ENCODE measurements at regions not wholly inside any gene's neighbourhood (a gene's known extent, or its start where the extent isn't known, plus 50 kb on each side); places are given as distances from the start of the nearest gene placed in this dataset.

DNA sequence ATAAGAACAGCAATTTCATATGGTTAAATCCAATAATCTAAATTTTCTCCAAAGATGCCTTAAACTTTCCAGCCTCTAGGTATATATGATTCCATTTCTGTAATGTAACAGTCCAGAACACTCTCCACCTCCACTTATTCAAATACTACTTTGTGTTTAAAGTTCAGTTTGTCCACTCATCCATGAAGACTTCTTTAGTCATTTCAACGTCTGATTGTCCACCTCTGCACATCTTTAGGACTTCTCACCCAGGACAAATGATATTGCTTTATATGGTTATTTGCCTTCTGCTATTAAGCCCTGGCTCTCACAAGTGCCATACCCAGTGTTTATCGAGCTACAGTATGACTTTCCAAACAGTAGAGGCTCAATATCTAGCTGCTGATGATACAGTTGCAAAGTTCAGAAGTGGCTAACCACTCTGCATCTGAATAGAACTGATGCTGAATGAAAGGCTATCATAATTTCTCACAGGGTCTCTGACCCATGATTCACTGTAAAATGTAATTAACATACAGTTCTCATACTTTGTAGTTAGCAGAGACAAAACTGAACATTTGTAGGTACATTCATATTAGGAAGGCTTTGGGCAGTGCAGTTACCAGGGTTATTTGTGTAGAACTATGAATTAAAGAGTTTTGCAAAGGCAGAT is 93.7 kb upstream of the MBNL1 start:
- no peak for ATAC-seq
- no peak for DNase-seq (ENCODE audit: missing footprints)
- intact Hi-C loops (cut with DNase I) = no loop called here

DNA sequence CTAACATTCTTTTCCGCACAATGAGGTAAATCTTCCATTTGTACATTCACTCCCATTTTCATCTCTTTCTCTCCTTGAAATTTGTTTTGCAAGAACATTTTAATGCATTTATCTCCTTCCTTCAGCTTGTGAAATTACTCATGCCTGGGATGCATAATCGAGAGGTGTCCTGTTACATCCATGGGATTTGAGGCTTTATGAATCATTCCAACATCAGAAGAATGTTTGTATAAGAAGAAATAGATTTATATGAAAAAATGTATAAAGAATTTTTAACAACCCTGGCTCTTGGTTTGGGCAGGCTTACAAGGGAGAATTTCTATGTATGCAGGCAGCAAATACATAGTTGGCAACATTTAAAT is 93.2 kb upstream of the MBNL1 start:
- ATAC-seq (no peak), DNase-seq (ENCODE audit: missing footprints) (no peak)
- intact Hi-C loops (cut with DNase I) = no loop called here

DNA sequence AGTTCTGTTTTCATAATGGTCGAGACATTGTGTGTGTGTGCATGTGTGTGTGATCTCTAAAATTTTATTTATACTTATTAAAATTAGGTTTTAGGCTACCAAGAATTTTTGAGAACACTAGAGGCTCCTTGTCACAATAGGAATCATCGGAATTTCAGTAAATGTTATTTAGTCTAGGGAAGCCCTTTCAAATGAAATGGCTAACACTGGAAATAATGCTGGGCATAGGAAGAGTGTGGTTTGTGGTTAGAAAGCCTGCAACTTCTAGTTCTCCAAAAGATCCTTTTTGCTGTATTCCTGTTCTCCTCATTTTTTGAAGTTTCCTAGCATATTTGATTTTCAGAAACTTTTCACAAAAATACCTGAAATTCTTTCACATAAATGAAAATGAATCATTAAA is 92.5 kb upstream of the MBNL1 start:
- intact Hi-C loops (cut with DNase I) = no loop called here
- ATAC-seq = no peak

DNA sequence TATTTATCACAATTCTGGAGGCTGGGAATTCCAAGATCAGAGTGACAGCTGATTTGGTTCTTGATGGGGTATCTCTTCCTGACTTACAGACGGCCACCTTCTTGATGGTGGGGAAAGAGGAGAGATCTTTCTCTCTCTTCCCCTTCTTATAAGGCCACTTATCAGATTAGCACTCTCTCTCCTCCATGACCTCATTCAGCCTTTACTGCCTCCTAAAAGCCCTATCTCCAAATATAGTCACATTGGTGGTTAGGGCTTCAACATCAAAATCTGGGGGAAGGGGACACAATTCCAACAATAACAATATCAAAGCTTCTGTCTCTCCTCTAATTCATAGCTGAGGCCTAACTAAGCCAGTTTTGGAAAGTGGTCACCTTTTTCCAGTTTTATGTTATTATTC is 91.7 kb upstream of the MBNL1 start:
- ATAC-seq = no peak
- intact Hi-C loops (cut with DNase I) = no loop called here

More for the DNA sequence above, 92.5 kb upstream of the MBNL1 start:
- no peak for DNase-seq (ENCODE audit: missing footprints)

DNA sequence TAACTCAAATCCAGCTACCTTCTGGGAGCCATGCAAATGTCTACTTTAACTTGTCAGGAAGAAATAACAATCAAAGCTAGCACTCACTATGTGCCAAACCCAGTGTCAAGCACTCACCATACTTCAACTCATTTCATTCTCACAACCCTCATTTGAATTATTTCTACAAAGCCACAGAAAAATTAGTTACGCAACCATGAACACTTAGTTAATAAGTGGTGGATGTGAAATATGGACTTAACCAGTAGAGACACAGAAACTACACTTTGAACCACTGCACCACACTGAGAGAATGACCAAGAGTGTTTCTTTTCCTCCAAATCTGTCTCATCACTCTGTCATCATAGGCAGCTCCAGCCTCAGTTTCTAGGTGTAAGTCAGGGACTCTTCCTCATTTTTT is 91.0 kb upstream of the MBNL1 start:
- no peak for ATAC-seq
- no peak for DNase-seq (ENCODE audit: missing footprints)
- intact Hi-C loops (cut with DNase I) = no loop called here

More for the DNA sequence above, 91.7 kb upstream of the MBNL1 start:
- no peak for DNase-seq (ENCODE audit: missing footprints)

DNA sequence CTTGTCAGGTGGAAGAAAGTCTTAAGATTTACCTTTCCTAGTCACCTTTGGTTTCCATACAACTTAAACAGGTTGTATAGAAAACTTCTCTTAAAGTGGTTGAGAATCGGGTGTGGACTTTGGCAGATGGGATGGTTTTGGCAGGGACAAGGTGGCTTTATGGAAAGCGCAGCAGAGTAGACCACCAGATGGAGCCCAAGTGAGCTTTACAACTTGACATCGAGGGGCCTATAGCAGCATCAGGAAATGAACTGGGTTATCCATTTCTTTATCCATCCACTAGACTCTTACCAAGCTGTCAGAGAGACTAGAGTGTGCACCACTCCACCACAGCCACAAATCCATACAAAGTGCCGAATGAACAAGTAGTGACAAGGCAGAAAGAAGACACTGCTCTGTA is 85.3 kb upstream of the MBNL1 start:
- ATAC-seq = peak; percentile 76
- no peak for DNase-seq (ENCODE audit: missing footprints)
- intact Hi-C loops (cut with DNase I) = loop anchor here (2.0 to 10.0 kb wide), 3 partner anchors 109 to 289 kb away; no protein-coding TSS in a partner anchor

DNA sequence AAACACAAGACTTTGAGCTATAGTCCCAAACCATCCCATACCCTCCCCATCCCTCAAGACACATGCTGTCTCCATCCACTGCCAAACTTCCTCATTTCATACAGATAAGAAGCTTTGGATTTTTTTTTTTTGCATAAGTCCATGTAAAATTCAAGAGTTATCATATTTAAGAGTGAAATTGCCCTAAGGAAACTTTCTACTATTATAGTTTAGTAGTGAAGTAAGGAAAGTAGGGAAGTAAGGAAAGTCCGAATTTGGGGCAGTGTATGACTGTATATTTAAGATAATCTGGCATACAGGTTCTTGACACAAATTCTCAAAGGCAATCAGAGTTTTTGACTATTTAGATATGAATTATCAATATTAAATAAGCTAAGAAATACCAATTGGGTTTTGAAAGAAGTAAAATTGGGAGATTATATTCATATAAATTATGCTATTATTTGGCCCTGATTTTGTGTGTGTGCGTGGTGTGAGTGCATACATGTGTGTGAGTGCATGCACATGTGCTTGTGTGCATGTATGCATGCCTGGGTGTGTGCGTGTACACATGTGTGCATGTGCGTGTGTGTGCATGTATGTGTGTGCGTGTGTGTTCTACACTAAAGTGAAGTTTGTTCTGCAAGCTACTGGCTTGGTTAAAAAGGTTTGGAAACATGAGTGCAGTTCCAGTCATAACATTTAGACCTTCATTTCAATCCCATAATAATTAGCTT is 83.6 kb upstream of the MBNL1 start:
- DNase-seq (ENCODE audit: missing footprints) (no peak), ATAC-seq (no peak)
- intact Hi-C loops (cut with DNase I) = loop anchor here (5.0 to 10.0 kb wide), 2 partner anchors 110 to 287 kb away; no protein-coding TSS in a partner anchor

DNA sequence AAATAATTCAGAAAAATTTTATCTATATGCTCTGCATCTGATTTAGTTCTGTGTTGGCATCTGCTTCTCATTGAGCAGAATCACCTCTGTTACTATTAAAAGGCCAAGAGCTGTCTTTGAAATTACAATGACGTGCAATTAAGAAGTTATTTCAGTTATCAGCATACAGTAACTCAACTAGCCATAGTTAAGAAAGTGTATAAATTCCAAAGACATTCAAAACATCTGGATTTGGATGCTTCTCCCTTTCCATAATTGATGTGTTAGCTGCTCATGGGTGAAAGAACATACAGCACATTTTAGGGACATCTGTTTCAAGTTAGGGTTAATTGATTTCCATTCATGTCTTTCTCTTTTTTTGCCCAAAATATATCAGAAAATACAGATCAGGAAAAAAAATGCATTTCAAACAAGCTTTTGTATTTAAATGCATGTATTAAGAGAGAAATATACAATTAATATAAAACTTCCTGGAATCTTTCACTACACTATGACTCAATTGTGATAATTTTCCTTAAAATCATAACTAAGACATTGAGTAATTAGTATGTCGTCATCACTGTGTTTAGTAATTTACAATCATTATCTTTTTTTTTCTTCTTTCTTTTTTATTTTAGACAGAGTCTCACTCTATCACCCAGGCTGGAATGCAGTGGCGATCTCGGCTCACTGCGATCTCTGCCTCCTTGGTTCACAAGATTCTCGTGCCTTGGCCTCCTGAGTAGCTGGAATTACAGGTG is 82.7 kb upstream of the MBNL1 start:
- intact Hi-C loops (cut with DNase I) = loop anchor here (10.0 kb wide), 1 partner anchor 111 kb away; no protein-coding TSS in a partner anchor
- DNase-seq (ENCODE audit: missing footprints) = no peak
- no peak for ATAC-seq

DNA sequence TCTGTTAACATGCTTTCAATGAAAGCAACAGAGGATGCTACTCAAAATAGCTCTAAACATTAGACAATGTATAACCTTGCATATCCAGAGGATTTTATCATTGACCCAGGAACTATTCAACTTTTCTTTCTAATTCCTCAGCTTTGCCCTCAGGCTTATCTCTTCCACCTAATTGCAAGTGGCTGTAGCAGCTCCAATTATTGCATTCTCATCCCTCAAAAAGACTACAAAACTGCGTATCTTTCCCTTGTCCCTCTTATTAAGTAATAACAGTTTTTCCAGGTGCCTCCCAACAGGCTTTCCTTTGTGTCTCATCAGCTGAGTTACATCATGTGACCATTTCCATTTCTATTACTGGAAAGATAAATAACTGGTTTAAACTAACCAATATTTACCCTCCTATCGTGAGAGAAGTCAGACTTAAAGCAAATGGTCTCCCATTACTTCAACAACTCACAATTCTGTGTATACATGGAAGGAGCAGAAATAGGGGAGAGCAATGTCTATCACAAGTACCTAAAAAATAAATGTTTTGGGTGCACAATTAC is 78.0 kb upstream of the MBNL1 start:
- intact Hi-C loops (cut with DNase I) = no loop called here
- DNase-seq (ENCODE audit: missing footprints) = no peak

DNA sequence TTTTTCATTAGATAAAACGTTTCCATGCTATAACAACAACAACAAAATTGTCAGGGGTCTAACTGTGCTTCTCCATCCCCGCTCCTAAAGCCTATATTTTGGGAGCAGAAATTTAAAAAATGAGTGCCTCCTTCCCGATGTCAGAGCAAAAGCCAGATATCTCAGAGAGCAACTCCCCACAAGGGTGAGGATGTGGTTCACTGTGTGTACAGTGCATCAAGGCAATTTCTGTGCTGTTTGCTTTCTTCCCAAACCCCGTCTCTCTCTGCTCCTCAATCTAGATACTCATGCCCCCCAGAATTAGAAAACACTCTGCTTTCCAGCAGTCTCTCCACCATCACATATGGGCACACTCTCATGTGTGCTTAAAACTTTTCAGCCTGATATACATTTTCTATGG is 76.7 kb upstream of the MBNL1 start:
- ATAC-seq = no peak
- intact Hi-C loops (cut with DNase I) = no loop called here
- no peak for DNase-seq (ENCODE audit: missing footprints)

More for the DNA sequence above, 78.0 kb upstream of the MBNL1 start:
- no peak for ATAC-seq

DNA sequence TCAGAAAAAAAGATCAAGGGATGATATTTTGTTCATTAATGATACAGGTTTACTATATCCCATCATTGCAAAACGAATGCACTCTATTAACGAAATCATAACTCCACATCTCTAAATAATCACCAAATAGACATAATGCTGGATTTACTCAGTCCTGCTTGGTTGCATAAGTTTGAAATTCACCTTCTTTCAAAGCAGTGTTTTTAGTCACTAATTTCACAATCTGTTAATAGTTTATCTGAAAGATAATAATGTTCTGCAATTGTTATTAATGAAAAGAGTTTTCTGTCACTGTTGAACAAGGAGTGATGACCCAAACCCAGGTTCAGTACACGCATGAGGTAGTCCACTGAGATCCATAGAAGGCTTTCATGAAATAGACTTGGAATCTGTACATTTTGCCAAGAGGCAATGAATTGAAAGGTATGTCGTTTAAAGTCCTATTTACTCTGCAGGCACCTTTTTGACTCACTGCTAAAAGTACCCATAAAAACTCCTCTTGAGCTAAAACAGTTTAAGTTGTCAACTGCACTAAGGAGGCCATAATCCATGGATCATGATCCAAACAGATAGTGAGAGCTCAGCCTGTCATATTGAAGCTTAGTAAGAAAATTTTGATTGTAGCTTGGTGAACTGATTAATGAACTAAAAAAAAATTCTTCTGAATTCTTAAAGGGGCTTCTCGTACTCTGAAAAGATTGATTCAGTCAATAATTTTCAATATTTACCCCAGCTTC is 75.6 kb upstream of the MBNL1 start:
- ATAC-seq = no peak
- intact Hi-C loops (cut with DNase I) = no loop called here

DNA sequence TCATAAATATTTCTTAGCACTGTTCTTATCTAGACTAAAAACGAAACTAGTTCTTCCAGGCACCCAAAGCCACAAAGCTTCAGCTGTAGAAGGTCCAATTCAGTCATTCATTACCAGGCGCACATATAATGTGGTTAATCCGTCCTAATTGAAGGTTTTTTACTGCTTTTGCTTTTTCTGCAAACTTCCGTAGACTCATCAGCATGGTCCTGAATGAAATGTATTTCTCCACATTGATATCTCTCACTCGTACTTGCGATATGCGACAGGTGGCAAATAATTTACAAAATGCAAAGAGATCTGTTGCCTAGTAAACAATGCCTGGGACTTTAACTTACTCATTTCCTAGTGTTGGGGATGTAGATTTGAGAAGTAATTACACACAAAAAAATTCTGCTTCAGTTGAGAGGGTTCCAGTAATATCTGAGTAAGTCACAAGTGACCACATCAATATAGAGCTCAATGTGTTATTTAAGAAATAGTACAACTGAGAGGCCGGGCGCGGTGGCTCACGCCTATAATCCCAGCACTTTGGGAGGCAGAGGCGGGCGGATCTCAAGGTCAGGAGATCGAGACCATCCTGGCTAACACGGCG is 75.0 kb upstream of the MBNL1 start:
- intact Hi-C loops (cut with DNase I) = no loop called here
- no peak for DNase-seq (ENCODE audit: missing footprints)
- no peak for ATAC-seq

More for the DNA sequence above, 75.6 kb upstream of the MBNL1 start:
- DNase-seq (ENCODE audit: missing footprints) = no peak

DNA sequence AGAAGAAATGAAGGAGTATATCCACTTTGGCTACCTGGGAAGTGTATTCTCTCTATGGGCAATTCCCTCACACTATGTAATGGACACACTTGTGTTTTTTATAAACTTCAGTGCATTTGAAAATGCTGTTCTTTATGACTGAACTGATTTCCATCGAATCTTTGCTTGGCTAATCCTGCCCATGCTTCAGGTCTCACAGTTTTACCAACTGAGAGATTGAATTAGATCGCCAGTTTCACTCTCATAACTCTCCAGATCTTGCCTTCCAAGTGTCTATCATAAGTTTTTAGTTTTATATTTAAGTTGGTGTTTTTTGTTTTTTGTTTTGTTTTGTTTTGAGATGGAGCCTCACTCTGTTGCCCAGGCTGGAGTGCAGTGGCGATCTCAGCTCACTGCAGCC is 73.5 kb upstream of the MBNL1 start:
- ATAC-seq (no peak), DNase-seq (ENCODE audit: missing footprints) (no peak)
- intact Hi-C loops (cut with DNase I) = no loop called here

DNA sequence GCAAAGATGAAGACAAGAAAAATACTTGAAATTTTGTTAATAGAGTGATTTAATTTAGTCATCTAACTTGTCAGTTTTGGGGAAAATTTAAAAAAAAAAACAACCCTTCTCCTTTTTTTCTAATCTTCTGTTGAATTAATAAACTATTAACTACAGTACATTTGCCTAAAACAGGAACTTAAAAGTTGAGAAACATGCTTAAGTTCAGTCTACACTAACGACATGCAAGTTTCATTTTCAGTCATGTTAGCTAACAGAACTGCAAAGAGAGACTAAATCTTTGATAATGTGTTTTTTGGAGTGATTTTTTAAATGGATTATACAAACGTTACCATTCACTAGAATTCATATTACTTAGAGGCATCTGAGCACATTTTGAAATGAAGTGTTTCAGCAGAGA is 71.9 kb upstream of the MBNL1 start:
- intact Hi-C loops (cut with DNase I) = no loop called here
- DNase-seq (ENCODE audit: missing footprints) = no peak
- no peak for ATAC-seq

DNA sequence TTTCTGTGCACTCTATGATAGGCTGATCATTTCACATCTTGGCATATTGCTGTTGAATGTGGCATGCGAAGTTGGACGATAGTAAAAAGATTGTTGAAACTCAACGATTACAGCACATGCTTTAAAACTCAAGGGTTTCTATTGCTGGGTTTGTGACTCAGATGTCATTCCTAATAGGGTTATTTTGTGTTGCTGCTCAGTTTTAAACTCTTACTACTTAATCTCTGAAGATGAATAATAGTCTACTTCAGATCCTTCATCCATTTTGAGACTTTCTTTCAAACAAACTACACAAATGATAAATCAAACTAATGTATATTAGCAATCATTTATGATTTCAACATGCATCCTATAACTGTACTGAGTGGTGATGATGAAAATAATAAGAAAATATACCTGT is 71.3 kb upstream of the MBNL1 start:
- ATAC-seq = no peak
- intact Hi-C loops (cut with DNase I) = no loop called here
- DNase-seq (ENCODE audit: missing footprints) = no peak

DNA sequence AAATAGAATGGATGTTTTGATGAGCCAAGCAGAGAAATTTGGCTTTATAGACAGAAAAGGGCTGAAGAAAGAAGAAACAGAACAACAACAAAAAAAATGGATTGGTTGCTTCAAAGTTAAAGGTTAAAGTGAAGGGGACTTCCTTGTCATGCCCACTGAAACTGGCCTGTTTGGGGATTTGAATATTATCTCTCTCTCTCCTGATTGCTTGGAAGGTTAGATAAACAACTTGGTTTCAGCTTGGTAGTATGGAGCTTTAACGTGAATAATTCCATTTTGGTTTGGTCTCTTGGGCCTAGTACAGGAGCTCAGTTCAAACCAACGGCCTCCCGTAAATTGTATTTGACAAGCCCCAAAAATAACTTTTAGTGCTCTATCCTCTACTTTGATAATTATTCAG is 70.8 kb upstream of the MBNL1 start:
- no peak for DNase-seq (ENCODE audit: missing footprints)
- no peak for ATAC-seq
- intact Hi-C loops (cut with DNase I) = no loop called here

DNA sequence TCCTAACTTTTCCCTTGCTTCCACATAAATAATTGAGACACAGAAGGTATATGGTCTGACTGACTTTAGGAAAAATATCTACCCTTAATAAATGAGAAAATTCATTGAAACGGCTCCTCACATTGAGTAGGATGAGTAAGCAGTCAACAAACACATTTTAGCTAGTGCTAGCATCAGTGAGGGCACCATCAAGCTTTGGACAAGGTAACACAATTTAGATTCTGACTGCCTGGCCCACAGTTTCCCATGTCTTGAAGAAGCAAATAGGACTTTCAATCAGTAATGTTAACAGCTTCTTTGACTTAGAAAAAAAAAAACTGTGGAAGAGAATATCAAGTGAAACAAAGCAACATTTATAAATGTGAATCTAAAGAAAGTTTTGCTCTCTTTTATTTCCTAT is 70.1 kb upstream of the MBNL1 start:
- DNase-seq (ENCODE audit: missing footprints) (no peak), ATAC-seq (no peak)
- intact Hi-C loops (cut with DNase I) = no loop called here

DNA sequence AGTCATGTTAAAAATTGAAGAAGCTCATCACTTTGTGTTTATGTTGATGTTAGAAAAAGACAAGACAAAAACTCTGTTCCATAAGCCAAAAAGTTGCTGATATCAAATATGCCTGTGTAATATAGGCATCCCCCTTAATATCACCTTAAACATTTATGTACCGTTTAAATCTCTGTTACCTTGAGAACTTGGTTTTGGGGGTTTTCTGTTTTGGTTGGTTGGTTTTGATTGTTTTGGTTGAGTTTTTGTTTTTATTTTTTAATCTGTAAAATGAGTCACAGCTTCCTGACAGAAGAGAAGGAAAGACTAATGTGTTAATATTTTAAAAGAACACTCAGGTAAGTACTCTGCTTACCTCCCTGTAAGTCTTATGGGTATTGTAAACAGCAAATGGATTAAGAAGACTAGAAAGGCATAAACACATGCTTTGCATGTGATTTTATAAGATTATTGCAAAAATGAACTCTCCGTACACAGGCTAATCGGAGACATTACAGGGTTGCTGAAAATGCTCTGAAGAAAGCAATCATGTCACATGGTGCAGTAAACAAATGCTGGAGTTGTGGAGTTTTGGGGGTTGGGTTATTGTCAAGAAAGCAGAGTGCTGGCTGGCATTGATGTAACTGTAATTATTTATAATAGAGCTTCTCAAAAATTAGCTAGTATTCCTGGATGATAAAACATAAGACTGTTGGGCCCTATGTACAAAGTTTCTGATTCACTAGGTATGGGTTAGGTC is 69.5 kb upstream of the MBNL1 start:
- intact Hi-C loops (cut with DNase I) = no loop called here
- no peak for DNase-seq (ENCODE audit: missing footprints)
- no peak for ATAC-seq

All from Right ventricle myocardium inferior (tissue), 1 donor.